TTC549 (cell line): ENCODE measurements at regions not wholly inside any gene's neighbourhood (a gene's known extent, or its start where the extent isn't known, plus 50 kb on each side); places are given as distances from the start of the nearest gene placed in this dataset.

ENCODE experiments used
- FAIRE-seq: peaks from 2 replicates; lab custom pipeline; 2012; peaks lifted over from hg19 to GRCh38; lab: Jason Lieb, UNC

GRCh38 chr10:79018521-79019011 is 50.2 kb upstream of the ZMIZ1 start:
- no peak for FAIRE-seq
